IPS-18c (cell line): ENCODE measurements at regions not wholly inside any gene's neighbourhood (a gene's known extent, or its start where the extent isn't known, plus 50 kb on each side); places are given as distances from the start of the nearest gene placed in this dataset.

Experiments used
- H3K4me3 ChIP-seq: 2 replicates; pipeline ENCODE4 v1.7.0; 2013; ENCODE audit warnings: low read depth, mild to moderate bottlenecking, low read length, moderate library complexity; ENCODE audit not compliant: insufficient read depth
- H3K9me3 ChIP-seq: one replicate; pipeline ENCODE4 v1.6.1; 2013; ENCODE audit warnings: mild to moderate bottlenecking, low read length, moderate library complexity; ENCODE audit not compliant: control insufficient read depth, insufficient read depth

- H3K4me3 ChIP-seq, result no peak overlapping the region
- H3K9me3 ChIP-seq, result no peaks in the 10 kb centered on the region
Measured at GRCh38 chr1:58392083-58392482, 154.4 kb downstream of the OMA1 start.

- Histone ChIP-seq H3K9me3 (no peaks in the 10 kb centered on the region), H3K4me3 (no peak overlapping the region)
Measured at GRCh38 chr1:58391514-58391913, 155.0 kb downstream of the OMA1 start.

- Histone ChIP-seq H3K4me3 (no peak overlapping the region), H3K9me3 (no peaks in the 10 kb centered on the region)
Measured at GRCh38 chr1:58391056-58391455, 155.5 kb downstream of the OMA1 start.

- H3K9me3 ChIP-seq, result no peaks in the 10 kb centered on the region
Measured at GRCh38 chr1:58390091-58390490, 156.4 kb downstream of the OMA1 start.

GRCh38 chr1:58380345-58380744 lies 166.2 kb downstream of the OMA1 start:
- no peaks in the 10 kb centered on the region for H3K9me3 ChIP-seq
- H3K4me3 ChIP-seq, result no peak overlapping the region

More at GRCh38 chr1:58390091-58390490, 156.4 kb downstream of the OMA1 start:
- no peak overlapping the region for H3K4me3 ChIP-seq

GRCh38 chr1:58367217-58367616 lies 179.3 kb downstream of the OMA1 start:
- Histone ChIP-seq H3K4me3 (no peak overlapping the region), H3K9me3 (peaks cover 6% of the 10 kb centered on the region)

GRCh38 chr1:58365328-58365727 lies 181.2 kb downstream of the OMA1 start:
- Histone ChIP-seq H3K9me3 (no peaks in the 10 kb centered on the region), H3K4me3 (no peak overlapping the region)

- Histone ChIP-seq H3K4me3 (no peak overlapping the region), H3K9me3 (no peaks in the 10 kb centered on the region)
Measured at GRCh38 chr1:58363585-58363984, 182.9 kb downstream of the OMA1 start.

- H3K9me3 ChIP-seq, result no peaks in the 10 kb centered on the region
- H3K4me3 ChIP-seq, result no peak overlapping the region
Measured at GRCh38 chr1:58361134-58361533, 185.4 kb downstream of the OMA1 start.

GRCh38 chr1:58358346-58358745 lies 188.2 kb downstream of the OMA1 start:
- Histone ChIP-seq H3K4me3 (no peak overlapping the region), H3K9me3 (no peaks in the 10 kb centered on the region)

- Histone ChIP-seq H3K9me3 (no peaks in the 10 kb centered on the region), H3K4me3 (no peak overlapping the region)
Measured at GRCh38 chr1:58356402-58356801, 190.1 kb downstream of the OMA1 start.

- no peak overlapping the region for H3K4me3 ChIP-seq
- H3K9me3 ChIP-seq, result no peaks in the 10 kb centered on the region
Measured at GRCh38 chr1:58353168-58353567, 193.4 kb downstream of the OMA1 start.

GRCh38 chr1:58352476-58353092 lies 193.9 kb downstream of the OMA1 start:
- Histone ChIP-seq H3K4me3 (no peak overlapping the region), H3K9me3 (no peaks in the 10 kb centered on the region)

GRCh38 chr1:58346036-58346355 lies 200.5 kb downstream of the OMA1 start:
- H3K9me3 ChIP-seq, result peaks cover 2% of the 10 kb centered on the region
- no peak overlapping the region for H3K4me3 ChIP-seq

- Histone ChIP-seq H3K9me3 (peaks cover 2% of the 10 kb centered on the region), H3K4me3 (no peak overlapping the region)
Measured at GRCh38 chr1:58345215-58346035, 201.1 kb downstream of the OMA1 start.

GRCh38 chr1:58340185-58340584 lies 206.3 kb downstream of the OMA1 start:
- no peak overlapping the region for H3K4me3 ChIP-seq
- H3K9me3 ChIP-seq, result peaks cover 2% of the 10 kb centered on the region

- H3K4me3 ChIP-seq, result no peak overlapping the region
- H3K9me3 ChIP-seq, result no peaks in the 10 kb centered on the region
Measured at GRCh38 chr1:58338081-58338480, 208.4 kb downstream of the OMA1 start.

GRCh38 chr1:58333511-58333910 lies 213.0 kb downstream of the OMA1 start:
- no peaks in the 10 kb centered on the region for H3K9me3 ChIP-seq

GRCh38 chr1:58331156-58331555 lies 215.4 kb downstream of the OMA1 start:
- H3K9me3 ChIP-seq, result no peaks in the 10 kb centered on the region

More at GRCh38 chr1:58333511-58333910, 213.0 kb downstream of the OMA1 start:
- no peak overlapping the region for H3K4me3 ChIP-seq

More at GRCh38 chr1:58331156-58331555, 215.4 kb downstream of the OMA1 start:
- H3K4me3 ChIP-seq, result no peak overlapping the region
